WTC11 (cell line): ENCODE measurements at regions not wholly inside any gene's neighbourhood (a gene's known extent, or its start where the extent isn't known, plus 50 kb on each side); places are given as distances from the start of the nearest gene placed in this dataset.

ENCODE experiments used
- ATAC-seq: fragments of 200-7000 bp; cut with Tn5 transposase; 2 replicates; pipeline ENCODE4 v1.10.0; 2021; ENCODE audit warnings: mild to moderate bottlenecking, moderate library complexity
- CTCF ChIA-PET: fragments of 300-600 bp; sonication (Branson Sonifier 250); formaldehyde crosslinking; loops from one replicate; lab custom pipeline; 2021; ENCODE audit warnings: antibody characterized with exemption; lab: Charles Lee
- POLR2A ChIA-PET: fragments of 350-600 bp; sonication (Branson Sonifier 250); formaldehyde crosslinking; loops from one replicate; lab custom pipeline; 2021; ENCODE audit warnings: antibody characterized with exemption; lab: Charles Lee
- DNase-seq: peaks from one replicate; pipeline ENCODE4 v3.0.0; 2021; ENCODE audit warnings: low spot score
- H3K27ac Mint-ChIP-seq: 2 replicates; pipeline ENCODE4 v1.8.0; 2021; ENCODE audit warnings: mixed read lengths
- H3K27me3 Mint-ChIP-seq: 2 replicates; pipeline ENCODE4 v1.8.0; 2021; ENCODE audit warnings: low read depth, mild to moderate bottlenecking, moderate library complexity, mixed read lengths
- H3K36me3 Mint-ChIP-seq: 2 replicates; pipeline ENCODE4 v1.8.0; 2021; ENCODE audit warnings: mixed read lengths
- H3K4me1 Mint-ChIP-seq: 2 replicates; pipeline ENCODE4 v1.8.0; 2022; ENCODE audit warnings: mixed read lengths
- H3K4me3 Mint-ChIP-seq: 2 replicates; pipeline ENCODE4 v1.8.0; 2021; ENCODE audit warnings: mild to moderate bottlenecking, moderate library complexity, mixed read lengths
- H3K9me3 Mint-ChIP-seq: 2 replicates; pipeline ENCODE4 v1.8.0; 2021; ENCODE audit warnings: mixed read lengths
- AR ChIP-seq: fragments of 250-450 bp; sonication (Bioruptor Pico); IDR thresholded peaks from 2 replicates; pipeline ENCODE4 v1.9.0; 2021; ENCODE audit warnings: mild to moderate bottlenecking
- ATF2 ChIP-seq: sonication (generic); formaldehyde crosslinking; IDR thresholded peaks from 2 replicates; pipeline ENCODE4 v1.8.1; 2022; ENCODE audit warnings: low read depth, missing genetic modification reagents, borderline replicate concordance
- FOXP1 ChIP-seq: sonication (generic); formaldehyde crosslinking; IDR thresholded peaks from 2 replicates; pipeline ENCODE4 v1.8.0; 2022; ENCODE audit warnings: missing genetic modification reagents, mild to moderate bottlenecking, moderate library complexity, borderline replicate concordance
- FOXP4 ChIP-seq: sonication (generic); formaldehyde crosslinking; IDR thresholded peaks from 2 replicates; pipeline ENCODE4 v1.8.0; 2022; ENCODE audit warnings: mild to moderate bottlenecking, missing genetic modification reagents
- HMGXB4 ChIP-seq: sonication (generic); formaldehyde crosslinking; IDR thresholded peaks from 2 replicates; pipeline ENCODE4 v1.8.1; 2023; ENCODE audit warnings: mild to moderate bottlenecking, moderate library complexity, missing genetic modification reagents
- JUN ChIP-seq: sonication (generic); formaldehyde crosslinking; IDR thresholded peaks from 2 replicates; pipeline ENCODE4 v1.8.0; 2023; ENCODE audit warnings: mild to moderate bottlenecking, missing genetic modification reagents
- PRDM15 ChIP-seq: sonication (generic); formaldehyde crosslinking; IDR thresholded peaks from 2 replicates; pipeline ENCODE4 v1.8.0; 2022; ENCODE audit warnings: missing genetic modification reagents
- RORB ChIP-seq: fragments of 250-450 bp; sonication (Bioruptor Pico); IDR thresholded peaks from 2 replicates; pipeline ENCODE4 v1.9.0; 2021; ENCODE audit warnings: mild to moderate bottlenecking
- ZNF423 ChIP-seq: fragments of 250-450 bp; sonication (Bioruptor Pico); IDR thresholded peaks from 2 replicates; pipeline ENCODE4 v2.1.2; 2022; ENCODE audit warnings: mild to moderate bottlenecking, moderate library complexity
- ZNF532 ChIP-seq: fragments of 250-450 bp; sonication (Bioruptor Pico); IDR thresholded peaks from 2 replicates; pipeline ENCODE4 v1.9.0; 2021; ENCODE audit warnings: mild to moderate bottlenecking, borderline replicate concordance
- ZSCAN18 ChIP-seq: fragments of 250-450 bp; sonication (Bioruptor Pico); IDR thresholded peaks from 2 replicates; pipeline ENCODE4 v2.1.2; 2022; ENCODE audit warnings: mild to moderate bottlenecking, moderate library complexity

GRCh38 chr7:41451826-41452225, 251.1 kb downstream of the INHBA start:
- H3K4me1 Mint-ChIP-seq: peaks cover 3% of the 10 kb centered on the region
- no peaks in the 10 kb centered on the region for H3K36me3 Mint-ChIP-seq
- no peak overlapping the region for H3K27ac Mint-ChIP-seq
- H3K9me3 Mint-ChIP-seq: no peaks in the 10 kb centered on the region
- ChIA-PET CTCF (interaction anchor here (0.5 kb wide), 1 partner anchor 28 kb away, joined by 4 read pairs; no protein-coding TSS in a partner anchor), POLR2A (no interaction called here)
- ATAC-seq (no peak), DNase-seq (no peak)
- no peaks in the 10 kb centered on the region for H3K27me3 Mint-ChIP-seq
- no peak overlapping the region for H3K4me3 Mint-ChIP-seq
- TF ChIP-seq JUN (CRISPR knock-in tag): no peak
- TF ChIP-seq PRDM15 (CRISPR knock-in tag): no peak
- no peak for TF ChIP-seq RORB (CRISPR knock-in tag)
- no peak for TF ChIP-seq HMGXB4 (CRISPR knock-in tag)

GRCh38 chr7:41449694-41450093, 253.2 kb downstream of the INHBA start:
- ChIA-PET POLR2A (interaction anchor here (0.8 kb wide), 1 partner anchor 18 kb away, joined by 3 read pairs; no protein-coding TSS in a partner anchor), CTCF (no interaction called here)
- Mint-ChIP-seq H3K27me3 (no peaks in the 10 kb centered on the region), H3K27ac (no peak overlapping the region), H3K36me3 (no peaks in the 10 kb centered on the region), H3K4me3 (no peak overlapping the region), H3K9me3 (no peaks in the 10 kb centered on the region), H3K4me1 (peaks cover 19% of the 10 kb centered on the region)
- no peak for ATAC-seq
- no peak for TF ChIP-seq FOXP1
- no peak for TF ChIP-seq ZSCAN18
- TF ChIP-seq ATF2: no peak
- no peak for TF ChIP-seq AR
- DNase-seq: no peak

- no peak for TF ChIP-seq ZNF532 (CRISPR knock-in tag)
- no peak for TF ChIP-seq ZNF423 (CRISPR knock-in tag)
- no peak for TF ChIP-seq FOXP4 (CRISPR knock-in tag)
- Mint-ChIP-seq H3K36me3 (no peaks in the 10 kb centered on the region), H3K27ac (no peak overlapping the region), H3K4me3 (no peak overlapping the region), H3K4me1 (peaks cover 19% of the 10 kb centered on the region), H3K27me3 (no peaks in the 10 kb centered on the region), H3K9me3 (no peaks in the 10 kb centered on the region)
- CTCF ChIA-PET: no interaction called here
- DNase-seq (no peak), ATAC-seq (no peak)
- POLR2A ChIA-PET: interaction anchor here (0.8 to 1.0 kb wide), 2 partner anchors 18 to 621 kb away, joined by 3 read pairs; no protein-coding TSS in a partner anchor
These were observed 253.6 kb downstream of the INHBA start for GRCh38 chr7:41449286-41449685.
